Smooth muscle cell (in vitro differentiated cells): ENCODE measurements at regions not wholly inside any gene's neighbourhood (a gene's known extent, or its start where the extent isn't known, plus 50 kb on each side); places are given as distances from the start of the nearest gene placed in this dataset.

Source experiments
- DNase-seq: peaks from one replicate; lab custom pipeline; 2025; ENCODE audit not compliant: unreplicated experiment; lab: John Stamatoyannopoulos, UW
- H2AFZ ChIP-seq: fragments of 200-600 bp; sonication (generic); 2 replicates; pipeline ENCODE4 v1.6.0; 2016; ENCODE audit warnings: antibody characterized with exemption, low read depth, mild to moderate bottlenecking
- H3F3A ChIP-seq: fragments of 200-600 bp; sonication (generic); 2 replicates; pipeline ENCODE4 v1.6.0; 2017; ENCODE audit warnings: antibody characterized with exemption, low read depth
- H3K27ac ChIP-seq: fragments of 200-600 bp; sonication (generic); 2 replicates; pipeline ENCODE4 v1.5.1; 2016; ENCODE audit warnings: low read depth, mild to moderate bottlenecking
- H3K27me3 ChIP-seq: fragments of 200-600 bp; sonication (generic); 2 replicates; pipeline ENCODE4 v1.6.1; 2016; ENCODE audit warnings: low read depth, mild to moderate bottlenecking
- H3K36me3 ChIP-seq: fragments of 200-600 bp; sonication (generic); 2 replicates; pipeline ENCODE4 v1.5.1; 2016; ENCODE audit warnings: low read depth
- H3K4me1 ChIP-seq: fragments of 200-600 bp; sonication (generic); 2 replicates; pipeline ENCODE4 v1.5.1; 2016; ENCODE audit warnings: low read depth
- H3K4me2 ChIP-seq: fragments of 200-600 bp; sonication (generic); 2 replicates; pipeline ENCODE4 v1.6.0; 2016; ENCODE audit warnings: mild to moderate bottlenecking
- H3K4me3 ChIP-seq: fragments of 200-600 bp; sonication (generic); 2 replicates; pipeline ENCODE4 v1.5.1; 2016; ENCODE audit warnings: mild to moderate bottlenecking
- H3K79me2 ChIP-seq: fragments of 200-600 bp; sonication (generic); 2 replicates; pipeline ENCODE4 v1.6.0; 2016; ENCODE audit warnings: low read depth, mild to moderate bottlenecking
- H3K9ac ChIP-seq: fragments of 200-600 bp; sonication (generic); 2 replicates; pipeline ENCODE4 v1.6.0; 2016; ENCODE audit warnings: low read depth
- H3K9me3 ChIP-seq: fragments of 200-600 bp; sonication (generic); replicated peaks from 2 replicates; pipeline ENCODE4 v1.5.1; 2016; ENCODE audit warnings: low read depth
- H4K20me1 ChIP-seq: fragments of 200-600 bp; sonication (generic); 2 replicates; pipeline ENCODE4 v1.6.0; 2016; ENCODE audit warnings: low read depth
- CTCF ChIP-seq: fragments of 200-600 bp; sonication (generic); IDR thresholded peaks from 2 replicates; pipeline ENCODE4 v1.5.1; 2017; ENCODE audit warnings: borderline replicate concordance, mild to moderate bottlenecking, antibody characterized with exemption; ENCODE audit not compliant: insufficient read depth, poor library complexity, severe bottlenecking
- WGBS: methylation state at CpG from one replicate; pipeline ENCODE4 v1.1.7; 2016; ENCODE audit warnings: low lambda C conversion rate; 5-methylcytosine and 5-hydroxymethylcytosine counted together

- no peak for DNase-seq
- no peaks in the 10 kb centered on the region for H3K36me3 ChIP-seq
- H3K79me2 ChIP-seq: no peaks in the 10 kb centered on the region
- no peaks in the 10 kb centered on the region for H3K9me3 ChIP-seq
- 96% methylated on average over 1 of the region's 1 CpG for WGBS
- H2AFZ ChIP-seq: no peak overlapping the region
- no peaks in the 10 kb centered on the region for H3K4me1 ChIP-seq
- no peaks in the 10 kb centered on the region for H3F3A ChIP-seq
- no peak overlapping the region for H3K4me3 ChIP-seq
- H3K4me2 ChIP-seq: no peak overlapping the region
- no peaks in the 10 kb centered on the region for H4K20me1 ChIP-seq
- no peak overlapping the region for H3K9ac ChIP-seq
- peaks cover 28% of the 10 kb centered on the region for H3K27me3 ChIP-seq
- no peak for TF ChIP-seq CTCF
- no peak overlapping the region for H3K27ac ChIP-seq
Observed at GRCh38 chr5:54912021-54912420, 73.4 kb downstream of the ESM1 start.

GRCh38 chr5:54909911-54910870 is 75.2 kb downstream of the ESM1 start:
- TF ChIP-seq CTCF: no peak
- H3K27ac ChIP-seq: no peak overlapping the region
- H3K4me3 ChIP-seq: no peak overlapping the region
- H3F3A ChIP-seq: no peaks in the 10 kb centered on the region
- H2AFZ ChIP-seq: no peak overlapping the region
- 83% methylated on average over 4 of the region's 4 CpGs for WGBS
- H3K9me3 ChIP-seq: no peaks in the 10 kb centered on the region
- H3K27me3 ChIP-seq: peaks cover 22% of the 10 kb centered on the region
- H3K36me3 ChIP-seq: no peaks in the 10 kb centered on the region
- H4K20me1 ChIP-seq: no peaks in the 10 kb centered on the region
- H3K4me2 ChIP-seq: no peak overlapping the region
- no peak for DNase-seq
- no peak overlapping the region for H3K9ac ChIP-seq
- H3K79me2 ChIP-seq: no peaks in the 10 kb centered on the region
- H3K4me1 ChIP-seq: no peaks in the 10 kb centered on the region

GRCh38 chr5:54908774-54909525 is 76.4 kb downstream of the ESM1 start:
- H3F3A ChIP-seq: no peaks in the 10 kb centered on the region
- no peak for DNase-seq
- peaks cover 18% of the 10 kb centered on the region for H3K27me3 ChIP-seq
- no peaks in the 10 kb centered on the region for H4K20me1 ChIP-seq
- H3K27ac ChIP-seq: no peak overlapping the region
- TF ChIP-seq CTCF: no peak
- H3K4me3 ChIP-seq: no peak overlapping the region
- no peaks in the 10 kb centered on the region for H3K9me3 ChIP-seq
- 54% methylated on average over 2 of the region's 2 CpGs for WGBS
- H3K9ac ChIP-seq: no peak overlapping the region
- H3K4me1 ChIP-seq: no peaks in the 10 kb centered on the region
- no peaks in the 10 kb centered on the region for H3K79me2 ChIP-seq
- H3K4me2 ChIP-seq: no peak overlapping the region
- H2AFZ ChIP-seq: no peak overlapping the region
- H3K36me3 ChIP-seq: no peaks in the 10 kb centered on the region
